CD4-positive, alpha-beta T cell treated with Interferon alpha-2 for 1 hour (primary cell): ENCODE measurements at regions not wholly inside any gene's neighbourhood (a gene's known extent, or its start where the extent isn't known, plus 50 kb on each side); places are given as distances from the start of the nearest gene placed in this dataset.

Experiments
- DNase-seq, 2 donors: peaks; one replicate each; pipeline ENCODE4 v3.0.0-alpha.2; 2020 to 2022

DNA sequence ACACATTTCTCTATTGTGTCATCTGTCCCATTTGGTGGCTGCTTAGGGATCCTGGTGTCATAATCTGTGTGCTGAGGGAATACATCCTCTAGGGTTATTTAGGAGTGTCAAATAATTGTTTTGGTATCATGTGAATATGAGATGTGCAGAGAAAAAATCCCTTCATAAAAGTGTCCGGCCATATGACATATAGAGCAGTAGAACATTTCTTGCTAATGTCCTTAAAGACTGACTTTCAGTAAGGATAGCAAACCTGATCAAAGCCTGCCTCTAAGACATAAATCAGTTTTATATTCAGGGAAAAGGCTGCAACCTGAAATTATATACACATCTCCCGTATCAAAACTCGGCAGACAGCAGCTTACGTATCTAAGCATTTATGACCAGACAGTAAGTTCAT lies 211.6 kb downstream of the ADAM29 start:
- DNase-seq: no peak

DNA sequence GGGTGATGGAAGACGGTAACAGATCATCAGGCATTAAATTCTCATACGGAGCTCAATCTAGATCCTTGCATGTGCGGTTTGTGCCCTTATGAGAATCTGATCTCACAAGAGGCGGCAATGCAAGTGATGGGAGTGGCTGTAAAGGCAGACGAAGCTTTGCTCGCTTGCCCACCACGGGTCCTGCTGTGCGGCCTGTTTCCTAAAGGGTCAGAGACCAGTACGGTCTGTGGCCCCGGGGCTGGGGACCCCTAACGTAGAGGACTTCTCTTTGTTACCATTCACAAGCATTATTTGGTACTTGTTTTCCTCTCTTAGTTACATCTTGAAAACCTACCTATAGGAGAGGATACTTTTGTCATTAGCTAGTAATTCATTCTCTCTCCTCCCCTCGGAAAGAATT lies 221.0 kb downstream of the ADAM29 start:
- no peak for DNase-seq

DNA sequence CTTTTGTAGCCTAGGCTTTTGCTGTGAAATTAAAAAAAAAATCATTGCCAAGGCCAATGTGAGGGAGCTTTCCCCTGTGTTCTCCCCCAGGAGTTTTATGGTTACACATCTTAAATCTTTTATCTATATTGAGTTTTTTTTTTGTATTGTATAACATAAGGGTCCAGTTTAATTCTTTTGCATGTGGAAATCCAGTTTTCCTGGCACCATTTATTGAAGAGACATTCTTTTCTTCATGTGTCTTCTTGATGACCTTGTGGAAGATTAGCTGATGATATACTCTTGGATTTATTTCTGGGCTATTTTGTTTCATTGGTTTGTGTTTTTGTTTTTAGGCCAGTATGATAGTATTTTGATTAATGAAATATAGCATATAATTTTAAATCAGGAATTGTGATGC lies 225.0 kb downstream of the ADAM29 start:
- no peak for DNase-seq

DNA sequence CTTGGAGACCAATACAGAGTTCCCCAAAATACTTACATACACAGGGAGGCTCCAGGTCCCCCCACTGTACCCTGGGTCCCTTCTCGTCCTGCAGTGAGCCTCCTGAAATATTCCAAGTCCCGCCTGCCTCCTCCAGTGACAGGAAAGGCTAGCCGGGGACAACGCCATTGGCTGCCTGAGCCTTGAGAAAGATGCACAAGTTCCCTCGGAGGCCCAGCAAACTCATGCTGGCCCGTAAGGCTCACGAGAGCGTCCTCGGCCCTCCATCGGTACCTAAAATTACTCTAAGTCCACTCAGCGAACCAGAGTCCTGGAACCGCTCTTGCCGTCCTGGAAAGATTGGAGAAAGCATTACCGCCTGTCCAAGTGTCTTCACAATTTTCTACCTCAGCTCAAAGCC lies 228.6 kb downstream of the ADAM29 start:
- DNase-seq: no peak

DNA sequence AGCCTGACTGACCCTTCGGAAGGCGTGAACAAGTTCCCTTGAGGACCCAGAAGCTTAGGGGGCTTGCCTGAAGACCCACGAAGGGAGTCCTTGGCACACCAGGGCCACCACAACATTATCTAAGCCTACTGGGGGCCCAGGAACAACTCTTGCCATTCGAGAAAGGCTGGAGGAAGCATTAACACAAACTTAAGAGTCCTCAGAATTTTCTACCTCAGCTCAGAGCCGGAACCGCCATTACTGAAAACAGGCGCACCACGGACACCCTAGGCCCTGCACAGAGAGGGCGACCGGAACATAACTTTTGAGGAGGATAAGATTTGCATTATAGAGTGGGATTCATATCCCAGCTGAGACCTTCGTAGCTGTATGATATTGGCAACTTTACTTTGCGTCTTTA lies 229.1 kb downstream of the ADAM29 start:
- no peak for DNase-seq

DNA sequence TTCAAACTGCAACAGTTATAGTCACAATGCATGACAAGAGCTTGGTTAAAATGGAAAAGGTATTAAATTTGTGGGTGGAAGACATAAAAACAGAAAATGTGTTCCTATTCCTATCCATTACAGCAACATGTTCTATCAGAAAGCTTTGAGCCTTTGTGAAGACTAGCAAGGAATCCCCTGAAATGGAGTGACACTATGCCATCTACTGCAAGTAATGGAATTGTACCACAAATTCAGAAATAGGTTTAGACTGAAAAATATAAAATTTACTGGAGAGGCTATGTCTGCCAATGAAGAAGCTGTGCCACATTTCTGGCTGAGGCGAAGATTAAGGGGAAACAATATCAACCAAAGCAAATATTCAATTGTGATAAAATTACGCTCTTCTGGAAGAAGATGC lies 247.9 kb downstream of the ADAM29 start:
- DNase-seq: no peak

DNA sequence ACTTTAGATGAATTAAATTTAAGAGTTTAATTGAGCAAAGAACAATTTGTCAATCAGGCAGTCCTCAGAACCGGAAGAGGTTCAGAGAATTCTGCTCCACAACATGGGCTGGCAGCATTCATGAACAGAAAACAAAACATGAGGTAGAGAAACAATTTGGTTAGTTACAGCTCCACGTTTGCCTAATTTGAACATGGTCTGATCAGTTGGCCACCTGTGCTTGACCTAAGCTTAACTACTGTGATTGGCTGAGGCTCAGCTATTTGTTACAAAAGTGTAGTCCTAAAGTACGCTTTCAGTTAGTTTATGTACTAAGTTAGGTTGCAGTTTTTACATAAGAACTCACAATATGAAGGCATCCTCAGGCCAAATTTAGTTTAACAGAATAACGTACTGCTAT lies 258.6 kb downstream of the ADAM29 start:
- DNase-seq: no peak

DNA sequence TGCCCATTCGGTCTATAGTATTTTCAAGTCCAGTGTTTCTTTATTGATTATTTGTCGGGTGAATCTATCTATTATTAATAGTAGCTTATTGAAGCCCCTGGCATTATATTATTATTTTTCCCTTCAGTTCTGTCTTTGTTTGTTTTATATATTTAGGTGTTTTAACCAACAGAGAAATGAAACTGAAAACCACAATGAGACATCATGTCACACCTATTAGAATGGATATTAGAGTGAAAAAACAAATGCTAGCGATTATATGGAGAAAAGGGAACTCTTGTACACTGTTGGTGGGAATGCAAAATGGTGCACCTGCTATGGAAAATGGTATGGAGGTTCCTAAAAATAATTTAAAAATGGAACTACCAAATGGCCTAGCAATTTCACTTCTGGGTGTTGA lies 272.5 kb downstream of the ADAM29 start:
- no peak for DNase-seq

DNA sequence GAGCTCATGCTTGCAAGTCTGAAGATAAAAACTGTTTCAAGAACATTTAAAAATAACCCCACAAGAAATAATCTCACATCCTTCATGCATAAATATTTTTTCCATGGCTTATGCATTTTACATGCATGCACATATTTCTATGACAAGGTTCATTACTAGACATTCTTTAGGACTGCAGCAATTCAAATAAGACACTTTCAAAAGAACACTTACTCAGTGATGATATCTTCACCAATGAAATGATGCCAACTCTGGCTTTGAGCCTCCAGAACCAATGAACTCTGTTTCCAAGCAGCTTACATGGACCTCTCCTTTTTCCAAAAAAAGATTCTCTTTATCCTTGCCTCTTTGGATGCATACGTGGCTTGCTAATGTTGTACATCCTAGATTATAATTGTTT lies 279.9 kb downstream of the ADAM29 start:
- DNase-seq: no peak

DNA sequence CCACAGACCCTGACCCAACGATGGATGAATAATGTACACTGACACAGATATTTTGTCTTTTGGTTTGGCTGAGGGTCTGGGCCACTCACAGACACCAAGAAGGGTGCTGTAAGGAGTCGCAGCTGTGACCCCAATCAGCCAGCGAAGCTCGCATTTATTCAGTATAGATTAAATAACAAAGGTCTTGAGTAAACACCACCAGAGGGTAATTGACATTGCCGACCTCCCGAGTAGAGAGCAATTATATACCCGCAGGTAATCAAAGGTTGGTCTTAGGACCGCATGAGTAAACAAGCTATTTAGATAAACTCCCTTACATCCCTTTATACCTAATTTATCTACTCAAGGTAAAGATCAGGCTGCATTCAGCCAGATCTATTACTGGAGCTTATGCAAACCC lies 297.1 kb downstream of the ADAM29 start:
- DNase-seq: no peak

DNA sequence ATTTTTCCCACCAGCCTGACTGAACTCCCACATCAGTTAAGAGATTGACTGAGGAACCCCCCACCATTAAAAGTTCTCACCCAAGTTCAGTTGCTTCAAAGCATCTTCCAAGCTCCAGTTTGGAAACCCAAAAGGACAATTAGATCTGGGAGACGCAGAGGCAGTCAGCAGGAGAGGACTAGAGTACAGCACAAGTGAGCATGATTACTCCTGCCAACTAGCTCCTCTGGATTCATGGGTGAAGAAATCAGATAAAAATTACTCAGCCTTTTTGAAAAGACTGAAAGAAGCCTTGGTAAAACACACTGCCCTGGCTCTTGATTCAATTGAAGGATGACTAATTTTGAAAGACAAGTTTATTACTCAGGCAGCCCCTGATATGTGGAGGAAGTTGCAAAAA lies 297.5 kb downstream of the ADAM29 start:
- no peak for DNase-seq

DNA sequence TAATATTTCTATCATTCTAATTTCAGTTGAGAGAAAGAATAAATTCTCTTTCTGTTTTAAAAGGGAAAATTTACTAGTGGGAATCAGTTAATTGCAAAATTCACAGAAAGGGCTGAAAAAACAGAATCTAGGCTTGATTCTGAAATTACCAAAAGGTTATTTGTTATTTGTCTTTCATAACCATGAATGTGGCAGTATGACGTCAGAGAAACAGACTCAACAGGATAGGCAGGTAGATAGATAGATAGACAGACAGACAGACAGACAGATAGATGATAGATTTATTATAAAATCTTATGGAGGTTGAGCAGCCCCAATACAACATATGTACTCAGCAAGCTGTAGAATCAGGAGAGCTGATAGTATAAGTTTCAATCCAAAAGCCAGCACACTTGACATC lies 311.0 kb downstream of the ADAM29 start:
- DNase-seq: no peak

DNA sequence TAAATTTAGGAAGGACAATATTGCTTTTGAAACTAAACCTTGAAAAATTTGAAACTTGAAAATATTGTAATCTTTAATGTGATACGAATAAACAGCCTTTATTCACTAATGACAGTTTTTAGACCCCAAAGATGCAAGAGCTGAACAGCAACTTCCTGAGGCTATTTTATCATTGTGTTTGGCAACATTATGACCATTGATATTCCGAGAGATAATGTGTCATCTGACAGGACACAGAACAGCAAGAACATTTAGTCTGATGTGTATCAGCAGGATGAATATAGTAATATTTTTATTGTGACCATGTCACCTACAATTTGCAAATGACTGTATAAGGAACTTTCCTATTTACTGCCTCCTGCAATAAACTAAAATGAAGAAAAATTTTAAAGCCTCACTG lies 316.0 kb downstream of the ADAM29 start:
- DNase-seq: no peak

DNA sequence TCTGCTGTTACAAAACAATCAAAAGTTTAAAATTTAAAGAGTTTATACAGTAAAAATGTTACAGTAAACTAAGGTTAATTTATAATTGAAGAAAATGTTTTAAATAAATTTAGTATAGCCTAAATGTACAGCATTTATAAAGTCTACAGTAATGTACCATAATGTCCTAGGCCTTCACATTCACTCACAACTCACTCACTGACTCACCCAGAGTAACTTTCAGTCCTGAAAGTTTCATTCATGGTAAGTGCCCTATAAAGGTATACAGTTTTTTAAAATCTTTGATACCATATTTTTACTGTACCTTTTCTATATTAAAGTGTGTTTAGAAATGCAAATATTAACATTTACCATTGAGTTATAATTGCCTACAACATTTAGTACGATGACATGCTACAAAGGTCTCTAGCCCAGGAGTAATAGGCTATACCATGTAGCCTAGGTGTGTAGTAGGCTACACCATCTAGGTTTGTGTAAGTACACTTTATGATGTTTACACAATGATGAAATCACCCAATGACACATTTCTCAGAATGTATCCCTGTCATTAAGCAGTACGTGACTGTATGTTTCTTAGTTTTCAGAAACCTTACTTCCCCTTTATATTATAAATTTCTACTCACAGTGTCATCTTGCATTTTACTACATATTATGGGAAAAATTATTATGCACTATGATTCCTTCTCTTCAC lies 320.8 kb downstream of the ADAM29 start:
- no peak for DNase-seq

DNA sequence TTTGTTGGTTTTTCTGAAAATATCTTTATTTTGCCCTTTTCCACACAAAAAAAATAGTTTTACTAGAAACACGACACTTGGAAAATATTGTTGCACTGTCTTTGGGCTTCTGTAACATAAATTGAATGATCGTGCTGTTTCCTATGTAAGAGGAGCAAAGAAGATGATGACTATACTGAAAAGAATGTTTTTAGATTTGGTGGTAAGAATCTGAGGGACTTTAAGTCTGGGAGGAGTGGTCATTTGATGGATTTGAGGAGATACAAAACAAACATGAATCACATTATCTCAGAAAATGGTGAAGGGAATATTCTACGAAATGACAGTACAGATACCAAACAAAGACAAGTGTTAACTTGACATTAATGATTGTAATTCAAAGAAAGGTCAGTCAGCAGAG lies 328.8 kb downstream of the ADAM29 start:
- DNase-seq: no peak

DNA sequence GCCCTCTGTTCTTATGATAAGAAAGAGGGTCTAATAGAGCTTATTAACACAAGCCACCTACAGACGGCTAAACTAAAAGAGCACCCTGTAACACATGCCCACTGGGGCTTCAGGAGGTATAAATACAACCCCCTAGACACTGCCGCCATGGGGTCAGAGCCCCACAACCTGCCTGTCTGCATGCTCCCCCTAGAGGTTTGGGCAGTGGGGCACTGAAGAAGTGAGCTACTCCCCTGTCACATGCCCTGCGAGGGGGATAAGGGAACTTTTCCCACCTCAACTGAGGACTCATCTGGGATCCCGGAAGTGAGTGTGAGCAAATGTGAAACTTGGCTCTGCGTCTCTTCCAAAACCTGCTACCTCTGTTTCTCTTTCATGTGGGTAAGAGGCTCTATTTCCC lies 334.5 kb downstream of the ADAM29 start:
- DNase-seq: no peak

DNA sequence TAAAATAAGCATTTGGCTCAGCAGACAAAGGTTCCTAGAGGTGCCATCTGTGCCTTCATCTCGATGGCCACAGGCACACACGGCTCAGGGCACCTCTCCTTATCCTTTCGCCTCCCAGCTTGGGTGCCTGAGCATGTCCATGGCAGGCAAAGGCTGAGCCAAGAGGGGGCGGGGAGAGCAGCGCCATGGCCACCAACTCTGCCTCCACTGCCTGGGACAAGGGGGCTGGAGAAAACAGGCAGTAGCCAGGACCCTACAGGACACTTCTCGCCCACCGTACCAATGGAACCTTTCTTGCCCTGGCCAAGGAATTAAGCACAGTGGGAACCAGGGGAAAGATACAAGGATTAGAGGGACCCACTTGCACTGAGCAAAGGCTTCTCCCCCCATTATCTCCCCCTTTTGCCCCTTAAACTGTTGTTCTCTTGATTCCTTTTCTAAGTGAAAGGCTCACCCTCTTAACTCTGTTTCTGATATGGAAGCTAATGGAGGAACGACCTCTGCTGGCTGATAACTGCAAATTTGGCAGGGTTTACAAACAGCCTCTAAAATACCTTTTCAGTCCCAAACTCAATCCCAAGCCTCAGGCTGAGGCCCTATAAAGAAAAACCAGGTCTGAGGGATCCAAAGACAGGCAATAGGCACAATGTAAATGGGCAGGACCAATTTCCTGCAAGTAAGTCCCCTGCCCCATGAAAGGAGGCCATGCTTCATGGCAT lies 335.2 kb downstream of the ADAM29 start:
- DNase-seq: no peak

DNA sequence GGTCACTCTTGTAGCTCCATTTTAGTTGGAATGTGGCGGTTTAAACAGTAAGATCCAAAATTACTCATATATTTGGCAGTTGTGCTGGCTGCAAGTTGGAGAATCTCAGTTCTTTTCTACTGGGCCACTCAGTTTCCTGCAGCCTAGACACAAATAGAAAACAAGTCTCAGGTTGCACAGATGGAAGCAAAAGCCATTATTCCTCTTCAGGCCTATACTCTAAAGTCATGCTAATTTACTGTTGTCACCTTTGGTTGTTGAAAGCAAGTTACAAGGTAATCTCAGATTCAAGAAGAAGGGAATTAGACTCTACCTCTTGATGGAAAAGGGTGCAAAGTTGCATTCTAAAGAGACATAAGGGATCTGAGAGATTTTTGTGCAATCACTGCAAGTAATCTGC lies 345.4 kb downstream of the ADAM29 start:
- DNase-seq: no peak

DNA sequence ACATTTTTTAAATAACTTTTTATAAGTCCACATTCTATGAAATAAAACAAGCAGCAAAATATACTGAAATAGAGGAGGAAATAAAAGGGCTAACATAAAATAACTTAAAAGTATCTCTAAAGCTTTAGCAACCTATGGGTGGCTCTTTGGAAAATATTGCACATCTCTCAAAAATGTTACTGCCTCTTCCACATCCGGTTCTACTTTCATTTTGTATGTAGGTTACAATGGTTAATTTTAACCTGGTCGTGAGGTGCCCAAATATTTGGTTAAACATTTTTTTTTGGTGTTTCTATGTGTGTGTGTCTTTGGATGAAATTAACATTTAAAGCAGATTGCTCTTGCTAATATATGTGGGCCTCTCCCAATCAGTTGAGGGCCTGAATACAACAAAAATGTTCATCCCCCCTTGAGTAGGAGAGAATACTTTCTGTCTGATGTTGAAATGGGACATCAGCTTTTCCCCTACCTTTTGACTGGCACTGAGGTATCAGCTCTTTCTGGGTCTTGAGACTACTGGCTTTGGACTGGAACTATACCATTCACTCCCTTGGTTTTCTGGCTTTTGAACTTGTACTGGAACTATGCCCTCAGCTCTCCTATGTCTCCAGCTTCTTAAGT lies 353.0 kb downstream of the ADAM29 start:
- DNase-seq: no peak

DNA sequence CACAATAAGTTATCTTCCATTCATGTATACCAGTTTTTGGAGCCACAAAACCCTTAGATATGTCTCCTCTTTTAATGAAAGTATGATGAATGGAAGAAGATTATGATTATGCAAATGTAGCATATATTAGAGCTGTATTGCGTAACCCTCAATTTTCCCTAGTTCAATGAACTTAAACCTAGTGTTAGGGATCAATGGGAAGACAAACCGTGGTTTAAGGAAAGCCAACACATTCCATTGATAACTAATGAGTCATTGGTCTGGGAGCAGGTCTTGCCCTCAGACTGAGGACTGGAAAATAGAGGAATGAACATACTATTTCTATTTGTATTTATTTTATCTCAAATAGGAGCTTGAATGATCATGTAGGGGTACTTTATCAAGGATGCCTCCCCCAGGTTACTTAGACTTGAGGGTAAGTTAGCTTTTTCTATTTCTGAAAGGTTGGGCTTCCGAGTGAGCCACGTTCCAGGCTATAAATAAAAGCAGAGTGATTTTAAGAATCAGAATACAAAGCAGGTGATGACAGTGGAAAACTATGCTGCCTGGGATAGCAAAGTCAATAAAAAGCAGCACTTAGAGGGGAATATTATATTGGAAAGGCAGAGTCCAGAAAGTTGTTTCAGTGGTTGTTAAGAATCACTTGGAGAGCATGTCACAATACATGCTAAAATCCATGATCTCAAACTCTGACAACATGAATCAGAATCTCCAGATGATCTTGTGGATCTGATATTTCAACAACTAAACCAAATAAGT lies 356.0 kb downstream of the ADAM29 start:
- no peak for DNase-seq

DNA sequence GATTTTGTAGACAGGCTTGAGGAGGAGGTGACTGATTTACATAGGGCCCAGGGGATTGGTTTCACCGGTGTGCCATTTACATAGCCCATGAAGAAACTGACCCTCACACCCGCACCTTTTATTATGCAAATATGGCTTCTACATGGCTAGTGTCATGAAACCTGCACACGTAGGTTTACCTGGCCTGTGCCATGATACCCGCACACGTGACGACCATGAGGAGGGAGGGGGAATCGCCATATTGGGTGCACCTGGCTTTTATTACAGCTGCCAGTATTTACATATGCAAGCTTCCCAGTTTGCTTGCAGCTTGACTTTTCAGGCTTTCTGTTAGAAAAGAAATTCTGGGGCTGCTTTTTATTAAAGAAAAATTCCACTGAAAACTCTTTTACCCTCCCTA lies 359.7 kb downstream of the ADAM29 start:
- DNase-seq: no peak

DNA sequence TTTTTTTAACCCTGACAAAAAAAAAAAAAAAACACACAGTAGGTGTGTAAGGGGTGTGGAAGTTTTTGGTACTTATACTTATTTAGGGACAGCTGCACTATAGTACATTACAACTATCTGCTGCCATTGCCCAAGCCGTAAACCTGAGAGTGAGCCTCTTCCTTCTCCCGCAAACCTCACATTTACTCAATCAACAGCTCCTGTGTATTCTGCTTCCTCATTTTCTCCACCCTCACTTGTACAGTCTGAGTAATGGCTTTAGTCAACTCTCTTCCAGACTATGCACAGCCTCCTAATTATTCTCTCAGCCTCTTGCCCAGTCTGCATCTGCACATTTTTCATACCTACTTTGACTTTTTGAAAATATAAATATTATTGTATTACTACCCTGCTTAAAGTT lies 362.0 kb downstream of the ADAM29 start:
- DNase-seq: no peak

DNA sequence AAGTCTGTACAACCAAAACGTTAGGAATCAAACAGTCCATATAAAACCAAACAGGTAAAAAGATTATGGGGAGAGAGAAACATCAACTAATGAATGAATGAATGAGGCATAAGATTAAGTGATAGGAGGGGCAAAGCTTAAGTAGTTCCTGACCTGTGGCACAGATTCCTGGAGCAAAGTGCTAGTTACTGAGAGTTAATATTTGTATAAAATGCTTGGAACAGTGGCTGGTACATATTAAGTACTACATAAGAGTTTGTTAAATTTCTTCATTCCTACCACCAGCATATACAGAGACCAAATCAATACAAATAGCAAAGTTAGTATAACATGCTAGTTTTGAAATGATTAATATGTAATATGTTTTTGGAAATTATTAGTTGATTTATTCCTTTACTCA lies 363.7 kb downstream of the ADAM29 start:
- no peak for DNase-seq

DNA sequence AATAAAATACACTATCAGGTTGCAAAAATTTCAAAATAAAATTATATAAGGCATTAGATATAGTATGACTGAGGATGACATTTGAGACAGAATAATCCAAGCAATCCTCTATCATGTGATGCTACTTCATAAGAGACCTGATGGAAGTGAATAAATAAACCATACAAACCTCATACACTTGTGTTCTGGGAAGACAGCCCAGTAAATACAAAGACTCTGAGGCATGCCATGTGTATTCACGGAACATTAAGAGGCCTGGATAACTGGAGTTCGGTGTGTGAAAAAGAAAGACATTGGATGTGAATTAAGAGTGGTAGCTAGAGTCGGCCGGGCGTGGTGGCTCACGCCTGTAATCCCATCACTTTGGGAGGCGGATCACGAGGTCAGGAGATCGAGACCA lies 364.2 kb downstream of the ADAM29 start:
- DNase-seq: no peak
